ENCODE measurements at regions not wholly inside any gene's neighbourhood (a gene's known extent, or its start where the extent isn't known, plus 50 kb on each side); places are given as distances from the start of the nearest gene placed in this dataset.
"Not testable (repeated sequence)": the region's sequence is repeated elsewhere in the genome, so short reads cannot be mapped to it uniquely, and the experiment has no call there.

DNA sequence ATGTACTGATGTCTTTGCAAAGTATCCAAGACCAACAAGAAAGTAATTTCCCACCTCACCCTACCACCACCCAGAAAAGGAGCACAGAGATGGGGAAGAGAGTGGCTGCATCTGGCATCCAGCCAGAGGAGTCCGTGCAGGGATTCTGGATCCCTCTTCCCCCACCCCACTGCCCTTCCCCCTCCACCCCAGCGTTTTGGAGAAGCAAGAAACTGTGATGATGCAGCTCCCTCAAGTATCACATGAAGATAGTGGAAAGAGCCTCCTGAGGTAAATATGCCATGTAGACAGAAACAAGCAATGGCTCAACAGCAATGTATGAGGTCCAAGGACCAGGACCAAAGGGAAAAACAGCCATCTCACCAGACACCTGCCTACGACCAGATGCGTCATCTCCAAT is 153.8 kb downstream of the DEPDC1B start:
- no peak for DNase-seq (ENCODE audit: low read depth in 1 of 2, low spot score in 1 of 2)
- in situ Hi-C loops (cut with HindIII; ENCODE audit: low pct_unique_long_range_greater_than_20kb, low sequenced_read_pairs): no loop called here
- no peak for TF ChIP-seq JUND (IDR thresholded peaks at IDR 0.05; ENCODE audit: low read depth)

DNA sequence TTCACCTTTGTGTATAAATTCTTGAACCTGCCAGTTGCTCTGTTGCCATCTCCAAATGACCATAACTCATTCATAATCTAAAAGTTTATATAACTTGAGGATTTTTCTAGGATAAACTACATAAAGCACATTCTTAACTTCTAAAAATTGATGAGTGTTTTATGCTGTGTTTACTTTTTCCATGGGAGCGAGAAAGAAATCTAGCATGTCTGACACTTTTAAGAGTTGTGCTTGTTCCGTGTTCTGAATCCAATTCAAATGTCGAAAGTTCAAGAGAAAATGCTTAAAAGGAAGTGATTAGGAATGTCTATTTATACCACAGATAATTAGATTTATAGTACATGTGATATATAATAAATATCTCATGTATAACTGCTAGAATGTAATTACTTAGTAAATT is 154.4 kb downstream of the DEPDC1B start:
- in situ Hi-C loops (cut with HindIII; ENCODE audit: low pct_unique_long_range_greater_than_20kb, low sequenced_read_pairs): no loop called here
- no peak for DNase-seq (ENCODE audit: low read depth in 1 of 2, low spot score in 1 of 2)
- no peak for TF ChIP-seq JUND (IDR thresholded peaks at IDR 0.05; ENCODE audit: low read depth)

DNA sequence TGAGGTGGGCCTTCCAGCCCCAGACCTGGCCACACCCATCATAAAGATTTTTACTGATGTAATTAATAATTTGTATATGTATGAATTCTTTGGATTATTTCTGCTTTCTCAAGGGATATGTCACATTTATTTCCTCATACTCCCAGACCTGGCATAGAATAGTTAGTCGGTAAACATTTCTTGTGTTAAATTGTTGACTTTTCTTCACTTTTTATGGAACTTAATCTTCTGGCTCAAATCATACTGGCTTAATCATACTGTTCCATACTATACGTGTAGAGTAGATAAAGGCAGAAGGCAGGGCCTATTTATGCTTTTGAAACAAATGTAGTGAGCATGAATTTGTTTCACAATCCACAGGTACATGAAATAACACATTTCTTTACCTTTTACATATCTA is 155.8 kb downstream of the DEPDC1B start:
- TF ChIP-seq JUND (IDR thresholded peaks at IDR 0.05; ENCODE audit: low read depth): no peak
- in situ Hi-C loops (cut with HindIII; ENCODE audit: low pct_unique_long_range_greater_than_20kb, low sequenced_read_pairs): no loop called here
- DNase-seq (ENCODE audit: low read depth in 1 of 2, low spot score in 1 of 2): no peak

DNA sequence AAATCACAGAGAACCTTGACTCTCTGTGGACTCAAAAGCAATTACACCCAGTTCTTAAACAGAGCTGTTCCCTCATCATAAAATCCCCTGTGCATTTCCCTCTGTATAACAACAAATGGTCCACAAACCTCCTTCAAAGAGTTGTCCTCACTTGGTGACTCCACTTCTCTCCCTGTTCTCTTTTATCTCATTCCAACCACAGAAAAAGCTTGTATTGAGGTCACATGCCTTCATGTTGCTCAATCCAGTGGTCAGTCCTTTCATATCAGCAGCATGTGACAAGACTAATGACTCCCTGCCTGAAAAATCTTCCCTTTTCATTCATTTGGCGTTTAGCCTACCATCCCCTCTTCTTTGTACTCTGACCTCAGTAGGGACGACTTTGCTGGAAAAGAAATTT is 158.0 kb downstream of the DEPDC1B start:
- in situ Hi-C loops (cut with HindIII; ENCODE audit: low pct_unique_long_range_greater_than_20kb, low sequenced_read_pairs): no loop called here
- no peak for DNase-seq (ENCODE audit: low read depth in 1 of 2, low spot score in 1 of 2)
- no peak for TF ChIP-seq JUND (IDR thresholded peaks at IDR 0.05; ENCODE audit: low read depth)

DNA sequence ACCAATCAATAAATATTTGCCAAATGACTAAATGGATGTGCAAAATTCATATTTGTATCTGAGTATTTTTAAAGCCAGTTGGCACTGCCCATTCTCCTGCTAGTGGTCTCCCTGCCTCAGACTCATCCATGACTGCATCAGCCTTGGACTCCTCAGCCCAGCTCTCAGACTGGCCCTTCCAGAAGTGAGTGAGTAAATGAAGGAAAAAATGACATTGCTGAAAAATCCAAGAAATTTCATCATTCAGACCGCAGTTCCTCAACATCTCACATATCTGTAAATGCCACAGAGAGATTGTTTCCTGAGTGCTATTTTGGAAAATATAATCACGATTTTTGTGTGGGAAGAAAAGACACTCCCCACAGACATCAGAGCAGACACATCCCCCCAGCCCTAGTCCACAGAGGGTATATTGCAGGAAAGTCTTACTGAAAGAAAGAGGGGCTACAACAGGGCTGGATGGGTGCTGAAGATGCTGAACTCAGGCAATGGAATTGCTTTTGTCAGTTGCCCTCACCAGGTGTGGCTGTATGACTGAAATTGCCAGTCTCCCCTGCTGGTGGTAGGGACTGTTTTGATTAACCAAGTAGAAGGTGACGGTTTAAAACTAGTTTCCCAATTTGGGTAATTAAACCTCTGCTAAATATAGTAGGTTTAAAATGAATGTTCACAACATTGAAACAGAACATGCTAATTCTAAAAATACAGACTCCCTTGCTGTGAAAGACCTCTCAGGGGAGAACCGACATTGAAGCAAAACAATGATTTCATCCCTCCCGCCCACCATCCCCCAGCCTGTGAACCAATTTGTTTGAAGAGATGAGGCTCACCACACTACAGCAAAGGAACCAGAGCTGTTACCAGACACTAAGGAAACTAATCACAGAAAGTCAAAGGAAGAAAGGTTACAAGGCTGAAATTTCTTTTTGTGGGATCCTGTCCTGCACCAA is 158.8 kb downstream of the DEPDC1B start:
- in situ Hi-C loops (cut with HindIII; ENCODE audit: low pct_unique_long_range_greater_than_20kb, low sequenced_read_pairs): no loop called here
- no peak for DNase-seq (ENCODE audit: low read depth in 1 of 2, low spot score in 1 of 2)
- no peak for TF ChIP-seq JUND (IDR thresholded peaks at IDR 0.05; ENCODE audit: low read depth)

- no peak for TF ChIP-seq JUND (IDR thresholded peaks at IDR 0.05; ENCODE audit: low read depth)
- in situ Hi-C loops (cut with HindIII; ENCODE audit: low pct_unique_long_range_greater_than_20kb, low sequenced_read_pairs): no loop called here
- DNase-seq (ENCODE audit: low read depth in 1 of 2, low spot score in 1 of 2): no peak
Observed at GRCh38 chr5:60538955-60539866, 160.8 kb downstream of the DEPDC1B start.

DNA sequence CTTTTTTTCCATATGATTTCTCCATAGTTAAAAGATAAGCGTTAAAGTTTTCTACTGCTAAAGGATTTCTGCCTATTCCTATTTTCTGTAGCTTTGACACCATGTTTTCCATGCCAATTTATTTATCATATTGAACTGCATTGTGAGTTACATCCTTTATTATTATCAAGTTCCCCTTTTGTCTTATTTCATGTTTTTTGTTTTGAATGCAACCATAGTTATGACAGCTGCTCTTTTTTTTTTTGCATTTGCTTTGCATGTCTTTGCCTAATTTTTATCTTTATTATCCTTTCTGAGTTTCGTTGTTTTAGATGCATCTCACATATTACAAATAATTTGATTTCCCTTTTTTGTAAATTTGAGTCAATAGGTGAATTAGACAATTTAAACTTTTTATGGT is 161.5 kb downstream of the DEPDC1B start:
- DNase-seq (ENCODE audit: low read depth in 1 of 2, low spot score in 1 of 2): no peak
- in situ Hi-C loops (cut with HindIII; ENCODE audit: low pct_unique_long_range_greater_than_20kb, low sequenced_read_pairs): no loop called here
- TF ChIP-seq JUND (IDR thresholded peaks at IDR 0.05; ENCODE audit: low read depth): no peak

DNA sequence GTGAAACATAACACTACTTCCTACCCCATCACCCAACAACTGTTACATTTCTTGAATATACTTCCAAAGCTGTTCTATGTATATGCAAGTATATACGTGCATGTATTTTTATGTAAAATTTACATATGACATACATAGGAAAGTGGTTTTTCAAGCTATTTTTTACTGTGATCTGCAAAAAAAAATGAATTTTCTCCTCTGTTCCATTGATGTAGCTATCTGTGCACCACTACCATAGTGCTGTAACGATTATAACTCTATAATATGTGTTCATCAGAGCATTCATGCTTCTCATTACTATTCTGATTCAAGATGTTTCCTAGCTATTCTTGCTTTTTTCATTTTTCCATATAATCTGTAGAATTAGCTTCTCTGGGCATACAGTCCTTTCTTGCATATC is 164.0 kb downstream of the DEPDC1B start:
- in situ Hi-C loops (cut with HindIII; ENCODE audit: low pct_unique_long_range_greater_than_20kb, low sequenced_read_pairs): no loop called here

DNA sequence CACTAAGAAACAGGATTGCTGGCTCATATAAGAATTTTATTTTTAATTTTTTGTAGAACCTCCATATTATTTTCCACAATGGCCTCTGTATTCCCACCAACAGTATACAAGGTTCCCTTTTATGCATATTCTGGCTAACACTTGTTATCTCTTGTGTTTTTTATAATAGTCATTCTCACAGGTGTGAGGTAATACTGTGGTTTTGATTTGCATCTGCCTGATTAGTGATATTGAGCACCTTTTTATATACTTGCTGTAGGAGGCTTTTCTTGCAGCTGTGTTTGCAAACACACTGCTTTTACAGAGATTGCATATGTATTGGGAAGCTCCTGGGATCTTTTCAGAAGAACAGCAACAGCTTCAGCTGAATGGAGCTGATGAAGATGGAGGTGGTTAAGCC is 164.8 kb downstream of the DEPDC1B start:
- TF ChIP-seq JUND (IDR thresholded peaks at IDR 0.05; ENCODE audit: low read depth): no peak
- in situ Hi-C loops (cut with HindIII; ENCODE audit: low pct_unique_long_range_greater_than_20kb, low sequenced_read_pairs): no loop called here
- no peak for DNase-seq (ENCODE audit: low read depth in 1 of 2, low spot score in 1 of 2)

More for the DNA sequence above, 164.0 kb downstream of the DEPDC1B start:
- TF ChIP-seq JUND (IDR thresholded peaks at IDR 0.05; ENCODE audit: low read depth): no peak
- DNase-seq (ENCODE audit: low read depth in 1 of 2, low spot score in 1 of 2): no peak

GRCh38 chr5:60533789-60534188 is 166.2 kb downstream of the DEPDC1B start:
- no peak for TF ChIP-seq JUND (IDR thresholded peaks at IDR 0.05; ENCODE audit: low read depth)
- in situ Hi-C loops (cut with HindIII; ENCODE audit: low pct_unique_long_range_greater_than_20kb, low sequenced_read_pairs): no loop called here
- no peak for DNase-seq (ENCODE audit: low read depth in 1 of 2, low spot score in 1 of 2)

- DNase-seq (ENCODE audit: low read depth in 1 of 2, low spot score in 1 of 2); in situ Hi-C loops (cut with HindIII; ENCODE audit: low pct_unique_long_range_greater_than_20kb, low sequenced_read_pairs): not testable (repeated sequence)
Observed at GRCh38 chr5:60532796-60533195, 167.2 kb downstream of the DEPDC1B start.

- DNase-seq (ENCODE audit: low read depth in 1 of 2, low spot score in 1 of 2); in situ Hi-C loops (cut with HindIII; ENCODE audit: low pct_unique_long_range_greater_than_20kb, low sequenced_read_pairs): not testable (repeated sequence)
Observed at GRCh38 chr5:60530144-60530848, 169.7 kb downstream of the DEPDC1B start.

Measured in T47D (cell line).